ENCODE measurements at regions not wholly inside any gene's neighbourhood (a gene's known extent, or its start where the extent isn't known, plus 50 kb on each side); places are given as distances from the start of the nearest gene placed in this dataset.

DNA sequence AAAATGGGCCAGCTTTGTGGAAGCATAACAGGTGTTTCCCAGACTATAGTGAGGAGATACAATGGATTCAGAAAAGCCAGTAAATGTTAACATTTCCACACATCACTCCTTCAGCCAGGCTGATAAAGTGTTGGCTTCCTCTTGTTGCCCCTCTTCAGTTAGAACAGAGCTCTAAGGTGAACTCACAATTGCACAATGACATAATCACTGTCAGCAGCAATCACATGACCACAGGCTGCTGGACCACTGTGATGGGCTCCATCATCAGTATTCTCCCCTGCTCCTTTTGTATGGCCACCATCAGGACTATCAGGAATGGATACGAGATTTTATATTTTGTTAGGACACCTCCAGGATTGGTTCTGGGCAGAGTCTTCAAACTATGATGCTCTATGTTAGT, 849.4 kb upstream of the GHITM start:
- TF ChIP-seq, protein P1, sequence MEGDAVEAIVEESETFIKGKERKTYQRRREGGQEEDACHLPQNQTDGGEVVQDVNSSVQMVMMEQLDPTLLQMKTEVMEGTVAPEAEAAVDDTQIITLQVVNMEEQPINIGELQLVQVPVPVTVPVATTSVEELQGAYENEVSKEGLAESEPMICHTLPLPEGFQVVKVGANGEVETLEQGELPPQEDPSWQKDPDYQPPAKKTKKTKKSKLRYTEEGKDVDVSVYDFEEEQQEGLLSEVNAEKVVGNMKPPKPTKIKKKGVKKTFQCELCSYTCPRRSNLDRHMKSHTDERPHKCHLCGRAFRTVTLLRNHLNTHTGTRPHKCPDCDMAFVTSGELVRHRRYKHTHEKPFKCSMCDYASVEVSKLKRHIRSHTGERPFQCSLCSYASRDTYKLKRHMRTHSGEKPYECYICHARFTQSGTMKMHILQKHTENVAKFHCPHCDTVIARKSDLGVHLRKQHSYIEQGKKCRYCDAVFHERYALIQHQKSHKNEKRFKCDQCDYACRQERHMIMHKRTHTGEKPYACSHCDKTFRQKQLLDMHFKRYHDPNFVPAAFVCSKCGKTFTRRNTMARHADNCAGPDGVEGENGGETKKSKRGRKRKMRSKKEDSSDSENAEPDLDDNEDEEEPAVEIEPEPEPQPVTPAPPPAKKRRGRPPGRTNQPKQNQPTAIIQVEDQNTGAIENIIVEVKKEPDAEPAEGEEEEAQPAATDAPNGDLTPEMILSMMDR (IDR thresholded peaks at IDR 0.05): no peak
- no peak for TF ChIP-seq POLR2AphosphoS5 (IDR thresholded peaks at IDR 0.05)

Measured in prostate gland (tissue), 2 donors.